Neural cell (in vitro differentiated cells): ENCODE measurements at regions not wholly inside any gene's neighbourhood (a gene's known extent, or its start where the extent isn't known, plus 50 kb on each side); places are given as distances from the start of the nearest gene placed in this dataset.

Experiments used
- EP300 ChIP-seq: fragments of 450-650 bp; conservative IDR thresholded peaks from 2 replicates; pipeline ENCODE4 v1.6.1; 2014; ENCODE audit warnings: antibody characterized with exemption, mild to moderate bottlenecking, moderate library complexity; ENCODE audit not compliant: poor library complexity, severe bottlenecking
- EZH2 ChIP-seq: fragments of 200-600, 300-800 bp; shearing (Covaris generic), sonication (generic); IDR thresholded peaks from 2 replicates; pipeline ENCODE4 v1.6.1; 2014; ENCODE audit warnings: antibody characterized with exemption, low read length, borderline replicate concordance, mild to moderate bottlenecking; ENCODE audit not compliant: insufficient read depth, poor library complexity, severe bottlenecking
- MXI1 ChIP-seq: fragments of 450-650 bp; conservative IDR thresholded peaks from 2 replicates; pipeline ENCODE4 v1.6.1; 2014; ENCODE audit warnings: antibody characterized with exemption, mild to moderate bottlenecking; ENCODE audit not compliant: poor library complexity, severe bottlenecking
- POLR2AphosphoS5 ChIP-seq: IDR thresholded peaks from 2 replicates; pipeline ENCODE4 v1.6.1; 2012
- REST ChIP-seq: IDR thresholded peaks from 2 replicates; pipeline ENCODE4 v1.6.1; 2012; ENCODE audit warnings: borderline replicate concordance
- SMC3 ChIP-seq: fragments of 450-650 bp; conservative IDR thresholded peaks from 2 replicates; pipeline ENCODE4 v1.6.1; 2014; ENCODE audit warnings: antibody characterized with exemption, mild to moderate bottlenecking, moderate library complexity; ENCODE audit not compliant: poor library complexity
- TAF1 ChIP-seq: IDR thresholded peaks from 2 replicates; pipeline ENCODE4 v1.6.1; 2012; ENCODE audit warnings: low read depth
- TF ChIP-seq, protein P1 (sequence below): fragments of 450-650 bp; IDR thresholded peaks from 2 replicates; pipeline ENCODE4 v1.5.1; 2014; ENCODE audit warnings: antibody characterized with exemption, mild to moderate bottlenecking, moderate library complexity; ENCODE audit not compliant: poor library complexity, severe bottlenecking

GRCh38 chr2:120456867-120457266, 110.9 kb downstream of the INHBB start:
- TF ChIP-seq, protein P1, sequence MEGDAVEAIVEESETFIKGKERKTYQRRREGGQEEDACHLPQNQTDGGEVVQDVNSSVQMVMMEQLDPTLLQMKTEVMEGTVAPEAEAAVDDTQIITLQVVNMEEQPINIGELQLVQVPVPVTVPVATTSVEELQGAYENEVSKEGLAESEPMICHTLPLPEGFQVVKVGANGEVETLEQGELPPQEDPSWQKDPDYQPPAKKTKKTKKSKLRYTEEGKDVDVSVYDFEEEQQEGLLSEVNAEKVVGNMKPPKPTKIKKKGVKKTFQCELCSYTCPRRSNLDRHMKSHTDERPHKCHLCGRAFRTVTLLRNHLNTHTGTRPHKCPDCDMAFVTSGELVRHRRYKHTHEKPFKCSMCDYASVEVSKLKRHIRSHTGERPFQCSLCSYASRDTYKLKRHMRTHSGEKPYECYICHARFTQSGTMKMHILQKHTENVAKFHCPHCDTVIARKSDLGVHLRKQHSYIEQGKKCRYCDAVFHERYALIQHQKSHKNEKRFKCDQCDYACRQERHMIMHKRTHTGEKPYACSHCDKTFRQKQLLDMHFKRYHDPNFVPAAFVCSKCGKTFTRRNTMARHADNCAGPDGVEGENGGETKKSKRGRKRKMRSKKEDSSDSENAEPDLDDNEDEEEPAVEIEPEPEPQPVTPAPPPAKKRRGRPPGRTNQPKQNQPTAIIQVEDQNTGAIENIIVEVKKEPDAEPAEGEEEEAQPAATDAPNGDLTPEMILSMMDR = no peak
- TF ChIP-seq POLR2AphosphoS5 (no peak), EZH2 (no peak), TAF1 (no peak), SMC3 (no peak), REST (no peak), EP300 (no peak), MXI1 (no peak)
